ENCODE measurements at regions not wholly inside any gene's neighbourhood (a gene's known extent, or its start where the extent isn't known, plus 50 kb on each side); places are given as distances from the start of the nearest gene placed in this dataset. TPM values are rescaled to one million over a fixed set of nuclear protein-coding genes. Genes with fewer than 3 reads are reported as not detected.

GRCh38 chr20:6231556-6231955 is 108.7 kb upstream of the FERMT1 start:
- DNase-seq (ENCODE audit: low spot score), result no peak

- no peak for DNase-seq (ENCODE audit: low spot score)
Observed at GRCh38 chr20:6228302-6228843, 105.5 kb upstream of the FERMT1 start.

- DNase-seq (ENCODE audit: low spot score), result no peak
Observed at GRCh38 chr20:6213311-6213710, 90.5 kb upstream of the FERMT1 start.

GRCh38 chr20:6212903-6213302 is 90.1 kb upstream of the FERMT1 start:
- DNase-seq (ENCODE audit: low spot score), result no peak

GRCh38 chr20:6209093-6209492 is 86.3 kb upstream of the FERMT1 start:
- no peak for DNase-seq (ENCODE audit: low spot score)

GRCh38 chr20:6200092-6200491 is 77.3 kb upstream of the FERMT1 start:
- no peak for DNase-seq (ENCODE audit: low spot score)

GRCh38 chr20:6185268-6185667 is 62.4 kb upstream of the FERMT1 start:
- DNase-seq (ENCODE audit: low spot score), result no peak

GRCh38 chr20:6184086-6184485 is 61.3 kb upstream of the FERMT1 start:
- no peak for DNase-seq (ENCODE audit: low spot score)

- DNase-seq (ENCODE audit: low spot score), result no peak
Observed at GRCh38 chr20:6180531-6180930, 57.7 kb upstream of the FERMT1 start.

GRCh38 chr20:6178537-6178936 is 55.7 kb upstream of the FERMT1 start:
- DNase-seq (ENCODE audit: low spot score), result peak; percentile 56

GRCh38 chr20:6173481-6173880 is 50.7 kb upstream of the FERMT1 start:
- no peak for DNase-seq (ENCODE audit: low spot score)

Small RNA genes in the stretch of these regions (small RNA-seq; reads per million reads assigned to genes)
- not detected for gene AL109618.2

All from HT-29 (cell line).